CD14-positive monocyte (primary cell): ENCODE measurements at regions not wholly inside any gene's neighbourhood (a gene's known extent, or its start where the extent isn't known, plus 50 kb on each side); places are given as distances from the start of the nearest gene placed in this dataset.

ENCODE experiments used
- DNase-seq, 3 donors: peaks; one replicate each; pipeline ENCODE4 v3.0.0-alpha.2; 2011 to 2022
- H2AFZ ChIP-seq: 2 replicates; pipeline ENCODE4 v1.6.0; 2012; ENCODE audit warnings: mild to moderate bottlenecking, low read depth, low read length, inconsistent platforms; ENCODE audit not compliant: insufficient read depth, poor library complexity, severe bottlenecking
- H3K27ac ChIP-seq, 2 donors: 1 replicate in 1 of 2; 2 replicates in 1 of 2; pipeline ENCODE4 v1.5.1; 2012 to 2013; ENCODE audit warnings: low read length in 2 of 2, control low read depth in 1 of 2, inconsistent platforms in 1 of 2, low read depth in 1 of 2, mild to moderate bottlenecking in 1 of 2
- H3K27me3 ChIP-seq, 2 donors: one replicate each; pipeline versions ENCODE4 v1.6.0 to v1.6.1; 2011 to 2013; ENCODE audit warnings: low read length in 2 of 2; ENCODE audit not compliant: control insufficient read depth in 2 of 2, insufficient read depth in 2 of 2
- H3K36me3 ChIP-seq, 2 donors: replicated peaks in 1 of 2; 1 replicate in 1 of 2; 2 replicates in 1 of 2; pipeline versions ENCODE4 v1.5.1 to v1.6.1; 2012 to 2013; ENCODE audit warnings: low read length in 2 of 2, control low read depth in 1 of 2, inconsistent platforms in 1 of 2, mild to moderate bottlenecking in 1 of 2; ENCODE audit not compliant: insufficient read depth in 2 of 2, control insufficient read depth in 1 of 2
- H3K4me1 ChIP-seq, 2 donors: 1 replicate in 1 of 2; 2 replicates in 1 of 2; pipeline versions ENCODE4 v1.5.1 to v1.6.1; 2012 to 2013; ENCODE audit warnings: low read length in 2 of 2, control low read depth in 1 of 2, inconsistent platforms in 1 of 2, mild to moderate bottlenecking in 1 of 2, moderate library complexity in 1 of 2; ENCODE audit not compliant: insufficient read depth in 2 of 2, control insufficient read depth in 1 of 2
- H3K4me2 ChIP-seq: replicated peaks from 2 replicates; pipeline ENCODE3; 2012; ENCODE audit warnings: low read length, moderate library complexity, mild to moderate bottlenecking; ENCODE audit not compliant: poor library complexity, severe bottlenecking; ENCODE audit errors: extremely low read depth
- H3K4me3 ChIP-seq, 3 experiments: fragments of 200-600 bp in 1 of 3; sonication (generic) in 1 of 3; replicated peaks in 1 of 3; 1 replicate in 2 of 3; 2 replicates in 1 of 3; pipeline ENCODE4 v1.5.1; 2011 to 2013; ENCODE audit warnings: low read length in 3 of 3, mild to moderate bottlenecking in 3 of 3, control low read depth in 2 of 3, low read depth in 2 of 3, inconsistent platforms in 1 of 3, moderate library complexity in 1 of 3
- H3K79me2 ChIP-seq: 2 replicates; pipeline ENCODE4 v1.6.0; 2012; ENCODE audit warnings: mild to moderate bottlenecking, control low read depth, inconsistent platforms, low read length, moderate library complexity; ENCODE audit not compliant: insufficient read depth
- H3K9ac ChIP-seq: 2 replicates; pipeline ENCODE4 v1.6.0; 2017; ENCODE audit warnings: low read length, mild to moderate bottlenecking; ENCODE audit not compliant: insufficient read depth, poor library complexity, severe bottlenecking
- H3K9me3 ChIP-seq, 2 donors: replicated peaks in 1 of 2; 1 replicate in 1 of 2; 2 replicates in 1 of 2; pipeline versions ENCODE4 v1.5.1 to v1.6.1; 2012 to 2013; ENCODE audit warnings: low read length in 2 of 2, control low read depth in 1 of 2; ENCODE audit not compliant: control insufficient read depth in 1 of 2, insufficient read depth in 1 of 2
- H4K20me1 ChIP-seq: 2 replicates; pipeline ENCODE4 v1.6.0; 2012; ENCODE audit warnings: mild to moderate bottlenecking, low read length, control low read depth, moderate library complexity; ENCODE audit not compliant: insufficient read depth
- H3K27ac Mint-ChIP-seq, 7 donors: one replicate each; pipeline ENCODE4 v1.8.0; 2020; ENCODE audit warnings: mild to moderate bottlenecking in 7 of 7, mixed read lengths in 7 of 7, moderate library complexity in 6 of 7, inconsistent platforms in 2 of 7
- H3K27me3 Mint-ChIP-seq, 3 donors: one replicate each; pipeline ENCODE4 v1.8.0; 2021 to 2022; ENCODE audit warnings: low read depth in 3 of 3, mild to moderate bottlenecking in 3 of 3, mixed read lengths in 3 of 3, moderate library complexity in 3 of 3, inconsistent platforms in 1 of 3
- H3K36me3 Mint-ChIP-seq, 2 donors: one replicate each; pipeline ENCODE4 v1.8.0; 2020; ENCODE audit warnings: mixed read lengths in 2 of 2, inconsistent platforms in 1 of 2, mild to moderate bottlenecking in 1 of 2
- H3K4me1 Mint-ChIP-seq: one replicate; pipeline ENCODE4 v1.8.0; 2020; ENCODE audit warnings: mild to moderate bottlenecking, mixed read lengths
- H3K4me3 Mint-ChIP-seq, 2 donors: one replicate each; pipeline ENCODE4 v1.8.0; 2020; ENCODE audit warnings: mild to moderate bottlenecking in 2 of 2, mixed read lengths in 2 of 2, moderate library complexity in 1 of 2
- H3K9me3 Mint-ChIP-seq, 7 donors: one replicate each; pipeline ENCODE4 v1.8.0; 2020 to 2022; ENCODE audit warnings: mixed read lengths in 7 of 7, mild to moderate bottlenecking in 6 of 7, moderate library complexity in 6 of 7, inconsistent platforms in 2 of 7
- WGBS: methylation state at CpG from one replicate; pipeline ENCODE4 v1.1.5; 2013; ENCODE audit warnings: missing lambda C conversion rate; ENCODE audit not compliant: insufficient coverage; 5-methylcytosine and 5-hydroxymethylcytosine counted together
- intact Hi-C, 2 donors: fragments of 100-400 bp; cut with micrococcal nuclease; formaldehyde crosslinking; loops; one replicate each; pipeline versions ENCODE4 v1.15.0 to v1.15.1; 2023
- TF ChIP-seq, protein P1 (sequence below): fragments of 200-600 bp; IDR thresholded peaks from one replicate; pipeline ENCODE4 v1.8.0; 2022; ENCODE audit warnings: antibody characterized with exemption, mild to moderate bottlenecking

DNA sequence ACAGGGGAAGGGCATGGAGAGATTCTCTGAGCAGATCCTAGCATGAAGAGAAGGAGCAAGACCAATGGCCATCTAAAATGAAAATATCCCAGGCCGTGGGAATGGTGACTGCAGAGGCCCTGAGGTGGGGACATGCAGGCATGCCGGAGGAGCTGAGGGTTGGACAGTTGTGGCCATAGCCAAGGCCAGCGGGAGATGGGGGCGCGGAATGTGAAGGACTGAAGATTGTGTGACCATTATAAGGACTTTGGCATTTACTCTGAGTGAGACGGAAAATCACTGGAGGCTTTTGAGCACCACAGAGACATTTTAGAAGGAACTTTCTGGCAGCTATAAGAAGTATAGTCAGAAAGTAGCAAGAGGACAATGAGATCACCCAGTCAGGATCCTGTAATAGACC is 341.1 kb downstream of the SFMBT2 start:
- DNase-seq = no peak
- no peak overlapping the region for H3K4me3 Mint-ChIP-seq
- peaks cover 0 to 6% (median 2%) of the 10 kb centered on the region in 7 donors for H3K9me3 Mint-ChIP-seq
- H3K4me2 ChIP-seq = no peak overlapping the region
- H3K4me1 ChIP-seq = no peaks in the 10 kb centered on the region
- no peak overlapping the region for H3K4me3 ChIP-seq
- 85% methylated on average over 6 of the region's 6 CpGs for WGBS
- H3K4me1 Mint-ChIP-seq = peaks cover 4% of the 10 kb centered on the region
- intact Hi-C loops = no loop called here
- H3K9ac ChIP-seq = no peak overlapping the region
- no peaks in the 10 kb centered on the region for H3K27me3 ChIP-seq
- H2AFZ ChIP-seq = no peak overlapping the region
- H3K9me3 ChIP-seq = no peaks in the 10 kb centered on the region
- no peaks in the 10 kb centered on the region for H3K36me3 ChIP-seq
- no peak overlapping the region for H3K27ac ChIP-seq
- TF ChIP-seq, protein P1, sequence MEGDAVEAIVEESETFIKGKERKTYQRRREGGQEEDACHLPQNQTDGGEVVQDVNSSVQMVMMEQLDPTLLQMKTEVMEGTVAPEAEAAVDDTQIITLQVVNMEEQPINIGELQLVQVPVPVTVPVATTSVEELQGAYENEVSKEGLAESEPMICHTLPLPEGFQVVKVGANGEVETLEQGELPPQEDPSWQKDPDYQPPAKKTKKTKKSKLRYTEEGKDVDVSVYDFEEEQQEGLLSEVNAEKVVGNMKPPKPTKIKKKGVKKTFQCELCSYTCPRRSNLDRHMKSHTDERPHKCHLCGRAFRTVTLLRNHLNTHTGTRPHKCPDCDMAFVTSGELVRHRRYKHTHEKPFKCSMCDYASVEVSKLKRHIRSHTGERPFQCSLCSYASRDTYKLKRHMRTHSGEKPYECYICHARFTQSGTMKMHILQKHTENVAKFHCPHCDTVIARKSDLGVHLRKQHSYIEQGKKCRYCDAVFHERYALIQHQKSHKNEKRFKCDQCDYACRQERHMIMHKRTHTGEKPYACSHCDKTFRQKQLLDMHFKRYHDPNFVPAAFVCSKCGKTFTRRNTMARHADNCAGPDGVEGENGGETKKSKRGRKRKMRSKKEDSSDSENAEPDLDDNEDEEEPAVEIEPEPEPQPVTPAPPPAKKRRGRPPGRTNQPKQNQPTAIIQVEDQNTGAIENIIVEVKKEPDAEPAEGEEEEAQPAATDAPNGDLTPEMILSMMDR = no peak
- no peaks in the 10 kb centered on the region for H4K20me1 ChIP-seq
- H3K27ac Mint-ChIP-seq = no peak overlapping the region
- no peaks in the 10 kb centered on the region for H3K36me3 Mint-ChIP-seq
- no peaks in the 10 kb centered on the region for H3K79me2 ChIP-seq
- peaks cover 0 to 3% (median 2%) of the 10 kb centered on the region in 3 donors for H3K27me3 Mint-ChIP-seq

DNA sequence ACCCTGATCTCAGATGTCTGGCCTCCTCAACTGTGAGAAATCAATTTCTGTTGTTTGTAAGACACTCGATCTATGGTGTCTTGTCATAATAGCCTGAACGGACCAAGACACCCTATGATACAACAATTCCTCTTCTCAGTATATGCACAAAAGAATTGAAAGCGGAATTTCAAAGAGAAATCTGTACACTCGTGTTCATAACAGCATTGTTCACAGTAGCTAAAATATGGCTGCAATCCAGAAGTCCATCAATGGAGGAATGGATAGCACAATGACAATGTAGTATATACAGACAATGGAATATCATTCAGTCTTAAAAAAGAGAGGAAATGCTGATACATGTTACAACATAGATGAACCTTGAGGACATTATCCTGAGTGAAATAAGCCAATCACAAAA is 354.6 kb downstream of the SFMBT2 start:
- no peaks in the 10 kb centered on the region for H3K4me1 Mint-ChIP-seq
- no peaks in the 10 kb centered on the region for H3K27me3 ChIP-seq
- H3K4me3 ChIP-seq = no peak overlapping the region
- no peaks in the 10 kb centered on the region for H3K36me3 ChIP-seq
- H3K9me3 ChIP-seq = no peaks in the 10 kb centered on the region
- H3K27me3 Mint-ChIP-seq = peaks cover 0 to 1% (median 0%) of the 10 kb centered on the region in 3 donors
- DNase-seq = no peak
- H3K27ac ChIP-seq = no peak overlapping the region
- WGBS = 100% methylated on average over 1 of the region's 4 CpGs
- H3K9me3 Mint-ChIP-seq = peaks cover 0 to 7% (median 1%) of the 10 kb centered on the region in 7 donors
- no peak overlapping the region for H3K27ac Mint-ChIP-seq
- H3K79me2 ChIP-seq = no peaks in the 10 kb centered on the region
- TF ChIP-seq, protein P1 = no peak
- no peak overlapping the region for H3K4me3 Mint-ChIP-seq
- H4K20me1 ChIP-seq = no peaks in the 10 kb centered on the region
- no peaks in the 10 kb centered on the region for H3K4me1 ChIP-seq
- no peak overlapping the region for H3K9ac ChIP-seq
- no peak overlapping the region for H3K4me2 ChIP-seq
- intact Hi-C loops = no loop called here
- no peaks in the 10 kb centered on the region for H3K36me3 Mint-ChIP-seq
- no peak overlapping the region for H2AFZ ChIP-seq
